Stimulated activated CD4-positive, alpha-beta T cell treated with anti-CD3 and anti-CD28 coated beads, Interleukin-4, amount 100 ng/mL, for 24 hours (primary cell): ENCODE measurements at regions not wholly inside any gene's neighbourhood (a gene's known extent, or its start where the extent isn't known, plus 50 kb on each side); places are given as distances from the start of the nearest gene placed in this dataset.
"Not testable (repeated sequence)": the region's sequence is repeated elsewhere in the genome, so short reads cannot be mapped to it uniquely, and the experiment has no call there.

Experiments
- DNase-seq: peaks from one replicate; pipeline ENCODE4 v3.0.0-alpha.2; 2020

DNA sequence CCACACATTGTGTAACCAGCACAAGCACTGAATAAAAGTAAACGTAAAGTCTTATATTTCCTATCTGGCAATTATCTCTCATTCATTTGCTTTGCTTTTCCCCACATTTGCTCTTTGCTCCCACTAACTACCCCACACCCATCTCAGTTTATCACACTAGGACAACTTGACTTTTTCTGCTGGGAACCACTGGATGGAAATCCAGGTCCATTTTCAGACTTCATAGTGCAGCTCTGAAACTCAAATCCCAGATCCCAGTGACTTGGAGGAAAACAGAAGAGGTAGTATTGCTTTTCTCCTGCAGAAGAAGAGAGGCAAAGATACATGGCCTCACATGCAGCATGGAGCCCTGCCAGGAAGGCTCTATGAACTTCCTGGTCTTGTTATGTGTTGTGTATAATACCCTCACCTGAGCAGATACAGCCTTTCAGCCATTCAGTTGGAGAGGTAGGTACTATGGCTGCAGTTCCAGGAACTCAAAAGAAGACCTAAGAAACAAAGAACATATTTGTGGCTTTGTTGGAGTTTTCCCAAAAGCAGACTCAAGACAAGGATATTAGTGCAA, 90.0 kb upstream of the NIPBL start:
- DNase-seq = no peak

- no peak for DNase-seq
Measured at GRCh38 chr5:36787365-36788093, 89.0 kb upstream of the NIPBL start.

- DNase-seq = no peak
Measured at GRCh38 chr5:36790847-36791246, 85.7 kb upstream of the NIPBL start.

GRCh38 chr5:36792560-36793180, 83.9 kb upstream of the NIPBL start:
- no peak for DNase-seq

DNA sequence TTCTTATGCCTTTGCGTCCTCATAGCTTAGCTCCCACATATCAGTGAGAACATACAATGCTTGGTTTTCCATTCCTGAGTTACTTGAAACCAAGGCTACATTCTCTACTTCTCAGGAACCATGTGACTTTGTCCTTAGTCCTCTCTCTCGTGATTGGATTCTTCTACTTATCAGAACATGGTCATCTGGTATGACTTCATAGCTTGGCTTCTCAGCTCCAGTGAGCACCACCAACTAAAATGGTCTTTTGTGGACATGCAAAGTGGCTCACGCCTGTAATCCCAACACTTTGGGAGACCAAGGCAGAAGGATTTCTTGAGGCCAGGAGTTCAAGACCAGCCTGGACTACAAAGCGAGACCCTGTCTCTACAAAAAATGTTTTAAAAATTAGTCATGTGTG, 81.2 kb upstream of the NIPBL start:
- DNase-seq = no peak

GRCh38 chr5:36796155-36796554, 80.4 kb upstream of the NIPBL start:
- DNase-seq = no peak

DNA sequence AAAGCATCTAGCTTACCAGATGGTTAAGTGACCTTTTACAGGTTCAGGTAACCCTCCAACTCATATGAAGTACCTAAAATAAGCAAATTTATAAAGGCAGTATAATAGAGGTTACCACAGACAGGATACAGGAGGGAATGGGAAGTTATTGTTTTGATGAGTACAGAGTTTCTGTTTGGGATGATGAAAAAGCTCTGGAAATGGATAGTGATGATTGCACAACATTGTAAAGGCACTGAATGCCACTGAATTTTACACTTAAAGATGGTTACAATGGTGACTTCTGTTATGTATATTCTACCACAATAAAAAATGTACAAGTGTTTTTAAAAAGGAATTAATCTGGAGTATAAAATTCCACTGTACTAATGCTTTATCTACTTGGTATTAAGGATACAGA, 75.0 kb upstream of the NIPBL start:
- no peak for DNase-seq

- DNase-seq = no peak
Measured at GRCh38 chr5:36802187-36802586, 74.4 kb upstream of the NIPBL start.

DNA sequence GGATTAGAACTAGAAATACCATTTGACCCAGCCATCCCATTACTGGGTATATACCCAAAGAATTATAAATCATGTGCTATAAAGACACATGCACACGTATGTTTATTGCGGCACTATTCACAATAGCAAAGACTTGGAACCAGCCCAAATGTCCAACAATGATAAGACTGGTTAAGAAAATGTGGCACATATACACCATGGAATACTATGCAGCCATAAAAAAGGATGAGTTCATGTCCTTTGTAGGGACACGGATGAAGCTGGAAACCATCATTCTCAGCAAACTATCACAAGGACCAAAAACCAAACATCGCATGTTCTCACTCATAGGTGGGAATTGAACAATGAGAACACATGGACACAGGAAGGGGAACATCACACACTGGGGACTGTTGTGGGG, 63.3 kb upstream of the NIPBL start:
- DNase-seq = not testable (repeated sequence)

GRCh38 chr5:36815871-36816270, 60.7 kb upstream of the NIPBL start:
- no peak for DNase-seq

DNA sequence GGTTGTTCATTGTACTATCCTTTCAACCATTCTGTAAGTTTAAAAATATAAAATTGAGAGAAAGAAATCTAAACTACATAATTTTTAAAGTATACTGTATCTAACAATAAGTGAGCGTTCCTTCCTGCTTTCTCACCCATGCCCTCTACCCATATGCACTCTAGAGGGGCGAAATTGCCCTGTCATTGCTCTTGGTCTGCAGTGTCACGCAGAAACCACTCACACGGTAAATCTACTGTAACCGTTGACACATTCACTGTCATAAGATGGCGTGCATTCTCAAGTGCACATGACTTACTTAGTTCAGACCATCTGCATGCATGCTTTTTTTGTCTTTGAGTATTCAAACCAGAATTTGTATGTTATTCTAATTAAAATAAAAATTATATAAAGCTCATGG, 55.7 kb upstream of the NIPBL start:
- no peak for DNase-seq

GRCh38 chr5:36826694-36827093, 49.9 kb upstream of the NIPBL start:
- no peak for DNase-seq
